H1 (cell line): ENCODE measurements at regions not wholly inside any gene's neighbourhood (a gene's known extent, or its start where the extent isn't known, plus 50 kb on each side); places are given as distances from the start of the nearest gene placed in this dataset.
"Not testable (repeated sequence)": the region's sequence is repeated elsewhere in the genome, so short reads cannot be mapped to it uniquely, and the experiment has no call there.

Experiments used
- CTCF ChIA-PET: fragments of 300-600 bp; sonication (Branson Sonifier 250); formaldehyde crosslinking; loops from one replicate; lab custom pipeline; 2021; ENCODE audit not compliant: partially characterized antibody; lab: Charles Lee
- POLR2A ChIA-PET: fragments of 300-600 bp; sonication (Branson Sonifier 250); formaldehyde crosslinking; loops from one replicate; lab custom pipeline; 2021; ENCODE audit warnings: inconsistent platforms; ENCODE audit not compliant: partially characterized antibody; lab: Charles Lee
- DNase-seq, 2 experiments: peaks; one replicate each; pipeline versions ENCODE4 v3.0.0 to v3.0.0-alpha.2; 2010 to 2022; ENCODE audit warnings: low spot score in 2 of 2, low read depth in 1 of 2, mixed read lengths in 1 of 2
- FAIRE-seq: peaks from 2 replicates; lab custom pipeline; 2011; peaks lifted over from hg19 to GRCh38; lab: Jason Lieb, UNC
- H2AFZ ChIP-seq: 2 replicates; pipeline ENCODE4 v1.8.1; 2012; ENCODE audit warnings: low read length, inconsistent platforms
- H2AK5ac ChIP-seq: 2 replicates; pipeline ENCODE4 v1.6.1; 2013; ENCODE audit warnings: low read depth, low read length
- H2BK120ac ChIP-seq: replicated peaks from 2 replicates; pipeline ENCODE3; 2013; ENCODE audit warnings: low read depth, low read length, inconsistent platforms
- H2BK12ac ChIP-seq: 2 replicates; pipeline ENCODE4 v1.6.1; 2013; ENCODE audit warnings: low read depth, low read length
- H2BK15ac ChIP-seq: 2 replicates; pipeline ENCODE4 v1.6.1; 2013; ENCODE audit warnings: low read length
- H2BK20ac ChIP-seq: 2 replicates; pipeline ENCODE4 v1.6.1; 2013; ENCODE audit warnings: low read length
- H2BK5ac ChIP-seq: 2 replicates; pipeline ENCODE4 v1.6.1; 2013; ENCODE audit warnings: low read depth, low read length
- H3K14ac ChIP-seq: 2 replicates; pipeline ENCODE4 v1.6.1; 2013; ENCODE audit warnings: inconsistent platforms; ENCODE audit not compliant: insufficient read length
- H3K18ac ChIP-seq: 2 replicates; pipeline ENCODE4 v1.6.1; 2013; ENCODE audit warnings: low read length; ENCODE audit errors: extremely low read depth
- H3K23ac ChIP-seq: 2 replicates; pipeline ENCODE4 v1.6.1; 2013; ENCODE audit warnings: inconsistent platforms; ENCODE audit not compliant: insufficient read length
- H3K23me2 ChIP-seq: 2 replicates; pipeline ENCODE4 v1.6.1; 2013; ENCODE audit warnings: low read depth, low read length
- H3K27ac ChIP-seq: 2 replicates; pipeline ENCODE4 v1.6.1; 2011; ENCODE audit warnings: low read depth, low read length, inconsistent platforms
- H3K27me3 ChIP-seq, 4 experiments: replicated peaks in 1 of 4; 1 replicate in 1 of 4; 2 replicates in 3 of 4; pipeline versions ENCODE4 v1.6.1 to v1.8.1; 2011 to 2013; ENCODE audit warnings: low read length in 3 of 4, mild to moderate bottlenecking in 3 of 4, inconsistent platforms in 2 of 4, mixed read lengths in 2 of 4, moderate library complexity in 1 of 4; ENCODE audit not compliant: control insufficient read depth in 3 of 4, insufficient read depth in 3 of 4; ENCODE audit errors: extremely low read depth in 1 of 4
- H3K36me3 ChIP-seq, 4 experiments: 2 replicates each; pipeline versions ENCODE4 v1.6.1 to v1.8.1; 2011 to 2013; ENCODE audit warnings: mild to moderate bottlenecking in 4 of 4, low read length in 3 of 4, moderate library complexity in 2 of 4, control low read depth in 1 of 4, inconsistent platforms in 1 of 4; ENCODE audit not compliant: insufficient read depth in 4 of 4, control insufficient read depth in 2 of 4
- H3K4ac ChIP-seq: replicated peaks from 2 replicates; pipeline ENCODE3; 2013; ENCODE audit warnings: low read length, low read depth, mixed read lengths, inconsistent platforms; ENCODE audit not compliant: insufficient read length
- H3K4me1 ChIP-seq, 4 experiments: replicated peaks in 1 of 4; 1 replicate in 1 of 4; 2 replicates in 3 of 4; pipeline versions ENCODE4 v1.6.1 to v1.8.1; 2011 to 2013; ENCODE audit warnings: low read length in 3 of 4, inconsistent platforms in 2 of 4, mixed read lengths in 1 of 4; ENCODE audit not compliant: insufficient read depth in 4 of 4, control insufficient read depth in 3 of 4
- H3K4me2 ChIP-seq, 2 experiments: 2 replicates each; pipeline versions ENCODE4 v1.6.1 to v1.8.1; 2011 to 2013; ENCODE audit warnings: low read depth in 2 of 2, low read length in 2 of 2, control low read depth in 1 of 2, inconsistent platforms in 1 of 2, mild to moderate bottlenecking in 1 of 2; ENCODE audit not compliant: insufficient read depth in 1 of 2
- H3K4me3 ChIP-seq, 4 experiments: fragments of 200-600, 300-600 bp in 1 of 4; sonication (generic), shearing (Covaris generic), sonication (Bioruptor Twin) in 1 of 4; 2 replicates each; pipeline versions ENCODE4 v1.5.1 to v1.8.1; 2011 to 2016; ENCODE audit warnings: low read length in 4 of 4, low read depth in 3 of 4, control low read depth in 2 of 4, inconsistent platforms in 2 of 4, mild to moderate bottlenecking in 2 of 4, mixed read lengths in 1 of 4, moderate library complexity in 1 of 4; ENCODE audit not compliant: insufficient read depth in 2 of 4; ENCODE audit errors: extremely low read depth in 1 of 4
- H3K56ac ChIP-seq: replicated peaks from 2 replicates; pipeline ENCODE3; 2013; ENCODE audit warnings: low read depth, mild to moderate bottlenecking, mixed read lengths, low read length, inconsistent platforms; ENCODE audit not compliant: insufficient read length
- H3K79me1 ChIP-seq: 2 replicates; pipeline ENCODE4 v1.6.1; 2013; ENCODE audit warnings: low read depth, low read length, control low read depth
- H3K79me2 ChIP-seq, 2 experiments: 2 replicates each; pipeline versions ENCODE4 v1.6.1 to v1.8.1; 2012 to 2013; ENCODE audit warnings: low read length in 2 of 2, mild to moderate bottlenecking in 2 of 2, inconsistent platforms in 1 of 2; ENCODE audit not compliant: insufficient read depth in 2 of 2, control insufficient read depth in 1 of 2
- H3K9ac ChIP-seq, 4 experiments: replicated peaks in 1 of 4; 1 replicate in 1 of 4; 2 replicates in 3 of 4; pipeline versions ENCODE4 v1.6.1 to v1.8.1; 2011 to 2013; ENCODE audit warnings: low read depth in 3 of 4, low read length in 3 of 4, control low read depth in 2 of 4, mild to moderate bottlenecking in 2 of 4, moderate library complexity in 2 of 4, inconsistent platforms in 1 of 4; ENCODE audit errors: extremely low read depth in 1 of 4
- H3K9me3 ChIP-seq, 2 experiments: 2 replicates each; pipeline versions ENCODE4 v1.6.1 to v1.8.1; 2012 to 2013; ENCODE audit warnings: mild to moderate bottlenecking in 2 of 2, moderate library complexity in 2 of 2, control low read depth in 1 of 2, inconsistent platforms in 1 of 2, low read depth in 1 of 2, low read length in 1 of 2, mixed read lengths in 1 of 2; ENCODE audit not compliant: insufficient read depth in 2 of 2
- H4K20me1 ChIP-seq, 2 experiments: replicated peaks in 1 of 2; 2 replicates each; pipeline versions ENCODE3 to v1.8.1; 2011 to 2013; ENCODE audit warnings: inconsistent platforms in 2 of 2, low read length in 2 of 2, mild to moderate bottlenecking in 1 of 2; ENCODE audit not compliant: insufficient read depth in 2 of 2, control insufficient read depth in 1 of 2
- H4K5ac ChIP-seq: 2 replicates; pipeline ENCODE4 v1.6.1; 2013; ENCODE audit warnings: low read length, low read depth, mixed read lengths, inconsistent platforms; ENCODE audit not compliant: insufficient read length
- H4K8ac ChIP-seq: 2 replicates; pipeline ENCODE4 v1.8.0; 2013; ENCODE audit warnings: mild to moderate bottlenecking, moderate library complexity, low read length, inconsistent platforms; ENCODE audit not compliant: insufficient read depth; ENCODE audit errors: extremely low read depth
- H4K91ac ChIP-seq: replicated peaks from 2 replicates; pipeline ENCODE3; 2013; ENCODE audit warnings: low read length, mixed read lengths, inconsistent platforms; ENCODE audit not compliant: insufficient read length
- WGBS, 2 experiments: shearing (Covaris generic) in 1 of 2; methylation state at CpG; one replicate each; pipeline versions ENCODE4 v1.1.6 to v1.1.7; 2013 to 2015; ENCODE audit warnings: low lambda C conversion rate in 2 of 2, mixed read lengths in 2 of 2, inconsistent platforms in 1 of 2, low coverage in 1 of 2, missing lambda C conversion rate in 1 of 2; ENCODE audit not compliant: insufficient replicate concordance in 2 of 2, insufficient coverage in 1 of 2, insufficient read length in 1 of 2; ENCODE audit errors: extremely low coverage in 1 of 2, missing lambda C conversion rate in 1 of 2; 5-methylcytosine and 5-hydroxymethylcytosine counted together

DNA sequence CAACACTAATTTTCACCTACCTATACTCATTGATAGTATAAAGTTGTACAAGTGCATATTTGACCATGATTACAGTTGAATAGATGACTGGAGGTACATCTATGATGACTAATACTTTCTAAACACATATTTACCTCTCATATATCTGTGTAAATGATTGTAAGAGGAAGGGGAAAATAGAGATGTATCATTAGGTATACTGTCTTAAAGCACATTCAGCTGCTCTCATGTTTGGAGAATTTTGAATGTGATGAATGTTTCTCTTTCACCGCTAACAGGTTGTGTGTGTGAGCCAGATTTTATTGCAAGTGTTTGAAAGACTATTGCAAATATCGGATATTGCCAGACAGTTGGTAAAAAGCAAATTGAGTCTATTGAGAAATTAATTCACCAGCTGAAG lies 66.2 kb upstream of the GOLGA8M start:
- H2AFZ ChIP-seq, H3K79me1 ChIP-seq, H3K4me1 ChIP-seq, H3K79me2 ChIP-seq, H4K8ac ChIP-seq, H3K23me2 ChIP-seq, H3K18ac ChIP-seq, CTCF ChIA-PET, H2AK5ac ChIP-seq, H2BK20ac ChIP-seq, H3K9me3 ChIP-seq, H4K5ac ChIP-seq, H3K36me3 ChIP-seq, H2BK15ac ChIP-seq, H3K14ac ChIP-seq, H3K23ac ChIP-seq, H2BK12ac ChIP-seq, H3K9ac ChIP-seq, H3K56ac ChIP-seq, H3K4ac ChIP-seq, H4K20me1 ChIP-seq, H3K4me2 ChIP-seq, H3K27me3 ChIP-seq, H3K27ac ChIP-seq, H4K91ac ChIP-seq, H3K4me3 ChIP-seq, POLR2A ChIA-PET, H2BK120ac ChIP-seq, H2BK5ac ChIP-seq, FAIRE-seq, DNase-seq: not testable (repeated sequence)
- 87% methylated on average over 2 of the region's 2 CpGs; no CpG with 5 or more reads in 1 of the 2 experiments for WGBS, 2 experiments

- H3K79me1 ChIP-seq, H3K4me1 ChIP-seq, H3K4ac ChIP-seq, H3K4me2 ChIP-seq, H3K9me3 ChIP-seq, H3K36me3 ChIP-seq, H4K91ac ChIP-seq, H3K27ac ChIP-seq, H2BK12ac ChIP-seq, H3K27me3 ChIP-seq, H3K23ac ChIP-seq, H3K23me2 ChIP-seq, H3K9ac ChIP-seq, CTCF ChIA-PET, DNase-seq, H2AFZ ChIP-seq, H3K79me2 ChIP-seq, H2BK20ac ChIP-seq, FAIRE-seq, H2AK5ac ChIP-seq, H4K5ac ChIP-seq, H3K56ac ChIP-seq, H3K14ac ChIP-seq, H2BK5ac ChIP-seq, H4K20me1 ChIP-seq, H3K18ac ChIP-seq, H2BK15ac ChIP-seq, H2BK120ac ChIP-seq, H4K8ac ChIP-seq, H3K4me3 ChIP-seq, POLR2A ChIA-PET: not testable (repeated sequence)
- 67% methylated on average over 3 of the region's 3 CpGs; no CpG with 5 or more reads in 1 of the 2 experiments for WGBS, 2 experiments
These were observed 60.6 kb upstream of the GOLGA8M start for GRCh38 chr15:28772857-28773256.
